ENCODE measurements at regions not wholly inside any gene's neighbourhood (a gene's known extent, or its start where the extent isn't known, plus 50 kb on each side); places are given as distances from the start of the nearest gene placed in this dataset.
"Not testable (repeated sequence)": the region's sequence is repeated elsewhere in the genome, so short reads cannot be mapped to it uniquely, and the experiment has no call there.

DNA sequence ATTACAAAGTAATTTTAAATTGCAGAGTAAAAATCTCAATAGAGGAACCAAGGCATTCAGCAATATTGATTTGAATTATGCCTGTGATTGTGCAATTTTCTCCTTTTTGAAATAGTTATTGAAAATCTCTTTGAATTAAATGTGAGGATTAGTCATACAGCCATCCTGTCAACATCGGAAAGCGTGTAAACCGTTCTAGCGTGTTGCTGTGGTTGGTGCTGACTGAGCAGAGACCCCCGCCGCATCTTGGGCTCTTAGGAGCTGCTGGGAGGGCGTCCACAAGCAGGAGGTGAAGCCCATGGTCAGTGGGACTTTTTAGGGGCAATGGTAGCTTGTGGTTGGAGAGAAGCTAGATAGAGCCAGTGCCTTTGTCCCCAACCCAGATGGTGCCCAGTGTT is 61.6 kb upstream of the MUC20 start:
- H4K8ac ChIP-seq (ENCODE audit: low read length); H2BK15ac ChIP-seq (ENCODE audit: low read depth, poor library complexity, severe bottlenecking); H3K4me1 ChIP-seq (ENCODE audit: control insufficient read depth, insufficient read depth, low read depth, low read length); H3K79me1 ChIP-seq (replicated peaks; ENCODE audit: low read length, poor library complexity, severe bottlenecking); H3K4ac ChIP-seq (ENCODE audit: low read depth in 1 of 2, low read length in 2 of 2); H3K27ac ChIP-seq (ENCODE audit: low read length, poor library complexity, severe bottlenecking); H3K36me3 ChIP-seq (ENCODE audit: control insufficient read depth in 1 of 2, insufficient read depth in 2 of 2, low read depth in 1 of 2, low read length in 2 of 2); H2AFZ ChIP-seq (ENCODE audit: low read depth, low read length); DNase-seq; H2AK5ac ChIP-seq (ENCODE audit: low read length, severe bottlenecking); H3K18ac ChIP-seq (ENCODE audit: low read depth in 1 of 2, low read length in 2 of 2); H3K9me3 ChIP-seq (ENCODE audit: control insufficient read depth, low read length); H3K23ac ChIP-seq (ENCODE audit: low read length in 2 of 2); H3K9ac ChIP-seq (ENCODE audit: low read length); H3K14ac ChIP-seq (ENCODE audit: low read length in 2 of 2); H3K4me2 ChIP-seq (ENCODE audit: low read length, poor library complexity, severe bottlenecking); H2BK5ac ChIP-seq (ENCODE audit: low read depth, low read length, poor library complexity, severe bottlenecking); H4K91ac ChIP-seq (ENCODE audit: low read length); H2BK120ac ChIP-seq (ENCODE audit: low read depth, low read length); H3K27me3 ChIP-seq (ENCODE audit: control insufficient read depth in 1 of 2, insufficient read depth in 1 of 2, low read length in 2 of 2); H2BK12ac ChIP-seq (ENCODE audit: low read length in 2 of 2): not testable (repeated sequence)
- no CpG with 5 or more reads among the region's 7 CpGs for WGBS
- peak overlapping the region in 1 of 2 experiments; percentile 49 for H3K4me3 ChIP-seq (ENCODE audit: insufficient read depth in 1 of 2, low read depth in 1 of 2, low read length in 2 of 2)

DNA sequence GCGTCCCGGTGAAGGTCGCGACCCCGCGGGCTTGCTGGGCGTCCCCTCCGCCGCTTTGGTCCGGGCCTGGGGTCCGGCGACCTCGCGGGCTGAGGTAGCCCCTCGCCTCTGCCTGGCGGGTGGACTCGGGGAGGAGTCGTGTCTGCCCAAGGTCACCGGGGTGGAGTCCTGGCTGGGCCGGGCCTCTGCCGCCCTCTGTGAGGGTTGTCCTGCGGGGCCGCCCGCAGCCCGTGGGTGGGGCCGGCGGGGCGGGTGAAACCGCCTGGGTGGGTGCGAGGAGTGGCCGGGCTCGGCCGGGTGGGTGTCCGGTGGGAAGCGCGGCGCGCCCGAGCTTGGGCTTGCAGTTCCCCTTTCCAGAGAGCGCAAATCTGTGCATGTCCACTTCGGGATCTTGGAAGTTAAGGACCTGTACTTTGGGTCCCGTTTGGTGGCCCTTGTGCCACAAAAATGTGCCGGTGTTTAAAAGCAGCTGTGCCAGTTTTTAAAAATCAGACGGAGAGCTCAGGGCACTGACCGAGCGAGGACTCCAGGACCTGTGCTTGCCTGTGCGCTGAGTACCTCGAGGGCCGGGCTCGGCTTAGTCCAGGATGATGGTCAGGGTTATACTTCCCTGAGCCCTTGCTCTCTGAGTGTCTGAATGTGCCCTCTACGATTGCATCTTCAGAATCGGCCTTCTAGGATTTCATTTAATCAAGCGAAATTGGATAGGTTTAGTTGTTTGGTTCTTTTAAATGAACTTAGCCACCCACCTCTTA is 62.2 kb upstream of the MUC20 start:
- H2BK5ac ChIP-seq (ENCODE audit: low read depth, low read length, poor library complexity, severe bottlenecking); H3K36me3 ChIP-seq (ENCODE audit: control insufficient read depth in 1 of 2, insufficient read depth in 2 of 2, low read depth in 1 of 2, low read length in 2 of 2); H4K91ac ChIP-seq (ENCODE audit: low read length); H3K4me2 ChIP-seq (ENCODE audit: low read length, poor library complexity, severe bottlenecking); H3K79me1 ChIP-seq (replicated peaks; ENCODE audit: low read length, poor library complexity, severe bottlenecking); H2BK12ac ChIP-seq (ENCODE audit: low read length in 2 of 2); H3K9me3 ChIP-seq (ENCODE audit: control insufficient read depth, low read length); H3K4me1 ChIP-seq (ENCODE audit: control insufficient read depth, insufficient read depth, low read depth, low read length); H3K18ac ChIP-seq (ENCODE audit: low read depth in 1 of 2, low read length in 2 of 2); H2BK15ac ChIP-seq (ENCODE audit: low read depth, poor library complexity, severe bottlenecking); H3K14ac ChIP-seq (ENCODE audit: low read length in 2 of 2); H2BK120ac ChIP-seq (ENCODE audit: low read depth, low read length); H4K8ac ChIP-seq (ENCODE audit: low read length); H3K4ac ChIP-seq (ENCODE audit: low read depth in 1 of 2, low read length in 2 of 2); H2AK5ac ChIP-seq (ENCODE audit: low read length, severe bottlenecking); H3K27me3 ChIP-seq (ENCODE audit: control insufficient read depth in 1 of 2, insufficient read depth in 1 of 2, low read length in 2 of 2); H3K9ac ChIP-seq (ENCODE audit: low read length); DNase-seq; H3K23ac ChIP-seq (ENCODE audit: low read length in 2 of 2); H3K27ac ChIP-seq (ENCODE audit: low read length, poor library complexity, severe bottlenecking); H2AFZ ChIP-seq (ENCODE audit: low read depth, low read length): not testable (repeated sequence)
- peak overlapping the region in 1 of 2 experiments; percentile 79 for H3K4me3 ChIP-seq (ENCODE audit: insufficient read depth in 1 of 2, low read depth in 1 of 2, low read length in 2 of 2)
- no CpG with 5 or more reads among the region's 53 CpGs for WGBS

DNA sequence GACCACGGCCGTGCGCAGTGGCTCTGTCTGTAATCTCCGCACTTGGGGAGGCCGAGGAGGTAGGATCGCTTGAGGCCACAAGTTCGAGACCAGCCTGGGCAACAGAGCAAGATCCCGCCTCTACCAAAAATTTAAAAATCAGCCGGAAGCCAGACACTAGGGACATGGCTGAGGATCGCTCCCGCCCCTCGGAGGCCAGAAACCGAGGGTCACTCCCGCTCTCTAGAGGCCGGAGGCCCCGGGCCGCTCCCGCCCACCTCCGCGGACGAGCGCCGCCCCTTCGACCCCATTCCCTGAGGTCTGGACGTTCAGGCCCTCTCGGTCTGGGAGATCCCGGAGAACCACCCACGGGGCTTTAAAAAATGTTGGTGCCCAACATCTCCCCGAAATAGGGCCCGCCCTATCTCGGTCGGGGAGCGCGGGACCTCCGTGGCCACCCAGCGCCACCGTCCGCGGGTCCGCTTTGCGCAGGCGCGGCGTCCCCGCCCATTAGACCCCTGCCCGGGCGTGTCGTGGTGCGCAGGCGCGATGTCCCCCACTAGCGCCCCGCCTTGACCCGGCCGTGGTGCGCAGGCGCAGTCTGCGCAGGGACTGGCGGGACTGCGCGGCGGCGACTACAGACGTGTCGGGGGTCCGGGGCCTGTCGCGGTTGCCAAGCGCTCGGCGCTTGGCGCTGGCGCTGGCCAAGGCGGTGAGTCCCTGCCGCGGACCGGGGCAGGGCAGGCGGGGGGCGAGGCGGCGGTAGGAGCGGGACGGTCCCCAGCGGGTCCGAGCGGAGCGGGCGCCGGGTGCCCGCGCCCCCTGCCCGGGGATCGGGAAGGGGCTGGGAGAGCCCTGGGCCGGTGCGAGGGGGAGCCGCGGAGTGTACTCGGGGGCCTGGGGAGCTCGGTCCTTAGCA is 63.1 kb upstream of the MUC20 start:
- H3K4me3 ChIP-seq (ENCODE audit: insufficient read depth in 1 of 2, low read depth in 1 of 2, low read length in 2 of 2) = peak overlapping the region; percentile 44 to 79
- not testable (repeated sequence) for H3K23ac ChIP-seq (ENCODE audit: low read length in 2 of 2); H2AK5ac ChIP-seq (ENCODE audit: low read length, severe bottlenecking); H3K9me3 ChIP-seq (ENCODE audit: control insufficient read depth, low read length); H3K4me1 ChIP-seq (ENCODE audit: control insufficient read depth, insufficient read depth, low read depth, low read length); H2BK15ac ChIP-seq (ENCODE audit: low read depth, poor library complexity, severe bottlenecking); H2BK12ac ChIP-seq (ENCODE audit: low read length in 2 of 2); H2BK5ac ChIP-seq (ENCODE audit: low read depth, low read length, poor library complexity, severe bottlenecking); H3K18ac ChIP-seq (ENCODE audit: low read depth in 1 of 2, low read length in 2 of 2); H3K36me3 ChIP-seq (ENCODE audit: control insufficient read depth in 1 of 2, insufficient read depth in 2 of 2, low read depth in 1 of 2, low read length in 2 of 2); H3K27me3 ChIP-seq (ENCODE audit: control insufficient read depth in 1 of 2, insufficient read depth in 1 of 2, low read length in 2 of 2); H2BK120ac ChIP-seq (ENCODE audit: low read depth, low read length); H3K27ac ChIP-seq (ENCODE audit: low read length, poor library complexity, severe bottlenecking); H4K91ac ChIP-seq (ENCODE audit: low read length); H2AFZ ChIP-seq (ENCODE audit: low read depth, low read length); H3K14ac ChIP-seq (ENCODE audit: low read length in 2 of 2); H3K4ac ChIP-seq (ENCODE audit: low read depth in 1 of 2, low read length in 2 of 2); H3K4me2 ChIP-seq (ENCODE audit: low read length, poor library complexity, severe bottlenecking); H3K79me1 ChIP-seq (replicated peaks; ENCODE audit: low read length, poor library complexity, severe bottlenecking)
- WGBS = 93% methylated on average over 3 of the region's 99 CpGs
- DNase-seq = peak; percentile 56
- H3K9ac ChIP-seq (ENCODE audit: low read length) = peak overlapping the region; percentile 87
- H4K8ac ChIP-seq (ENCODE audit: low read length) = peak overlapping the region; percentile 77

DNA sequence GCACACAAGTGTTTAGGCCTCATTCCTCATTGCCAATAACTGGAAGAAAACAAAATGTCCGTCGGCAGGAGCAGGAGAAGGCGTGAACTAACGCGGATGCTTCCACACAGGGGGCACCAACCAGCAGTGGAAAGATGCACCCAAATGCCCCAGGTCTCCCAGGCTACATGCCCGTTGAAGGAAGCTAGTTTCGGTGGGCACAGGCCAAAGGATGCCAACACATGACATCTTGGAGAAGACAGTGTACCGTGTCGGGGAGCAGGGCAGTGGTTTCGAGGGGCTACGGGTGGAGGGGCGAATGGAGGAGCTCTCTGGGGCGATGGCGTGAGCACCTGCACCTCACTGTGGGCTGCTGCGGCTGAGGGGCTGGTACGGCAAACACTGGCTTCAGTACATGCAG is 64.7 kb upstream of the MUC20 start:
- not testable (repeated sequence) for H3K27ac ChIP-seq (ENCODE audit: low read length, poor library complexity, severe bottlenecking); H4K8ac ChIP-seq (ENCODE audit: low read length); H2BK12ac ChIP-seq (ENCODE audit: low read length in 2 of 2); H3K18ac ChIP-seq (ENCODE audit: low read depth in 1 of 2, low read length in 2 of 2); H4K91ac ChIP-seq (ENCODE audit: low read length); H2BK15ac ChIP-seq (ENCODE audit: low read depth, poor library complexity, severe bottlenecking); H2BK5ac ChIP-seq (ENCODE audit: low read depth, low read length, poor library complexity, severe bottlenecking); H2AFZ ChIP-seq (ENCODE audit: low read depth, low read length); H3K27me3 ChIP-seq (ENCODE audit: control insufficient read depth in 1 of 2, insufficient read depth in 1 of 2, low read length in 2 of 2); H3K79me1 ChIP-seq (replicated peaks; ENCODE audit: low read length, poor library complexity, severe bottlenecking); H3K14ac ChIP-seq (ENCODE audit: low read length in 2 of 2); H3K9ac ChIP-seq (ENCODE audit: low read length); H3K4me1 ChIP-seq (ENCODE audit: control insufficient read depth, insufficient read depth, low read depth, low read length); DNase-seq; H3K4ac ChIP-seq (ENCODE audit: low read depth in 1 of 2, low read length in 2 of 2); H3K36me3 ChIP-seq (ENCODE audit: control insufficient read depth in 1 of 2, insufficient read depth in 2 of 2, low read depth in 1 of 2, low read length in 2 of 2); H2BK120ac ChIP-seq (ENCODE audit: low read depth, low read length); H2AK5ac ChIP-seq (ENCODE audit: low read length, severe bottlenecking); H3K23ac ChIP-seq (ENCODE audit: low read length in 2 of 2); H3K9me3 ChIP-seq (ENCODE audit: control insufficient read depth, low read length); H3K4me3 ChIP-seq (ENCODE audit: insufficient read depth in 1 of 2, low read depth in 1 of 2, low read length in 2 of 2); H3K4me2 ChIP-seq (ENCODE audit: low read length, poor library complexity, severe bottlenecking)
- 96% methylated on average over 9 of the region's 16 CpGs for WGBS

All from mesenchymal stem cell (in vitro differentiated cells and primary cell).